ENCODE measurements at regions not wholly inside any gene's neighbourhood (a gene's known extent, or its start where the extent isn't known, plus 50 kb on each side); places are given as distances from the start of the nearest gene placed in this dataset.

- DNase-seq (ENCODE audit: low read depth in 1 of 2, low spot score in 1 of 2), result no peak
- TF ChIP-seq GATA3 (IDR thresholded peaks at IDR 0.05; ENCODE audit: borderline replicate concordance) (no peak), ZC3H11A (IDR thresholded peaks at IDR 0.05) (no peak), ESRRA (IDR thresholded peaks at IDR 0.05; ENCODE audit: borderline replicate concordance, low read length) (no peak), NR3C1 (IDR thresholded peaks at IDR 0.05) (no peak), E2F6 (IDR thresholded peaks at IDR 0.05; ENCODE audit: borderline replicate concordance, low read depth) (no peak), ZNF302 (CRISPR knock-in tag; IDR thresholded peaks at IDR 0.05) (no peak), FOSB (CRISPR knock-in tag; IDR thresholded peaks at IDR 0.05) (no peak), HEYL (CRISPR knock-in tag; IDR thresholded peaks at IDR 0.05) (no peak), HDAC2 (IDR thresholded peaks at IDR 0.05) (no peak), MAX (IDR thresholded peaks at IDR 0.05) (no peak), JUN (IDR thresholded peaks at IDR 0.05) (no peak)
- POLR2A ChIA-PET, result no interaction called here
- Histone ChIP-seq H3K4me3 (no peak overlapping the region), H3K4me1 (no peaks in the 10 kb centered on the region), H3K4me2 (no peak overlapping the region), H3K9me3 (no peaks in the 10 kb centered on the region), H3K27ac (no peak overlapping the region)
- no peak for FAIRE-seq
- WGBS (ENCODE audit: missing lambda C conversion rate), result 3% methylated on average over 3 of the region's 3 CpGs
- CTCF ChIA-PET, result no interaction called here
- no peak for ATAC-seq
These were observed 555.6 kb downstream of the GLRX3 start for GRCh38 chr10:130691776-130692175.

- WGBS (ENCODE audit: missing lambda C conversion rate), result 1% methylated on average over 9 of the region's 9 CpGs
- Histone ChIP-seq H3K4me2 (no peak overlapping the region), H3K4me1 (no peaks in the 10 kb centered on the region), H3K27ac (no peak overlapping the region), H3K9me3 (no peaks in the 10 kb centered on the region), H3K4me3 (no peak overlapping the region)
- ChIA-PET POLR2A (no interaction called here), CTCF (no interaction called here)
- FAIRE-seq, result no peak
- no peak for TF ChIP-seq E2F6 (IDR thresholded peaks at IDR 0.05; ENCODE audit: borderline replicate concordance, low read depth)
- no peak for TF ChIP-seq SREBF2 (IDR thresholded peaks at IDR 0.05)
- no peak for TF ChIP-seq HEYL (CRISPR knock-in tag; IDR thresholded peaks at IDR 0.05)
- TF ChIP-seq SMC3 (IDR thresholded peaks at IDR 0.05), result no peak
- no peak for TF ChIP-seq EHMT2 (IDR thresholded peaks at IDR 0.05; ENCODE audit: low read depth)
- TF ChIP-seq NR3C1 (IDR thresholded peaks at IDR 0.05), result no peak
- TF ChIP-seq FOSB (CRISPR knock-in tag; IDR thresholded peaks at IDR 0.05), result no peak
- no peak for TF ChIP-seq HOXB13 (CRISPR knock-in tag; IDR thresholded peaks at IDR 0.05; ENCODE audit: low read depth)
- no peak for TF ChIP-seq HMGXB4 (CRISPR knock-in tag; IDR thresholded peaks at IDR 0.05; ENCODE audit: borderline replicate concordance)
- TF ChIP-seq ESRRA (IDR thresholded peaks at IDR 0.05; ENCODE audit: borderline replicate concordance, low read length), result no peak
- no peak for TF ChIP-seq JUNB (IDR thresholded peaks at IDR 0.05)
- TF ChIP-seq REST (IDR thresholded peaks at IDR 0.05), result no peak
- TF ChIP-seq ZSCAN20 (CRISPR knock-in tag; IDR thresholded peaks at IDR 0.05), result no peak
- no peak for TF ChIP-seq CBX2 (IDR thresholded peaks at IDR 0.05; ENCODE audit: borderline replicate concordance, low read depth)
- no peak for TF ChIP-seq MAFK (IDR thresholded peaks at IDR 0.05; ENCODE audit: partially characterized antibody)
- TF ChIP-seq RARB (CRISPR knock-in tag; IDR thresholded peaks at IDR 0.05), result no peak
- TF ChIP-seq RAD21 (conservative IDR thresholded peaks at IDR 0.05 in 1 of 2, IDR thresholded peaks at IDR 0.05 in 1 of 2), result no peak
- no peak for TF ChIP-seq HDAC2 (IDR thresholded peaks at IDR 0.05)
- TF ChIP-seq FOSL2 (IDR thresholded peaks at IDR 0.05), result no peak
- TF ChIP-seq FOSL2 (CRISPR knock-in tag; IDR thresholded peaks at IDR 0.05), result no peak
- no peak for DNase-seq (ENCODE audit: low read depth in 1 of 2, low spot score in 1 of 2)
- ATAC-seq, result no peak
These were observed 560.7 kb downstream of the GLRX3 start for GRCh38 chr10:130696870-130697269.

All from A549 (cell line).